Loucy (cell line): ENCODE measurements at regions not wholly inside any gene's neighbourhood (a gene's known extent, or its start where the extent isn't known, plus 50 kb on each side); places are given as distances from the start of the nearest gene placed in this dataset.

Experiments
- CTCF ChIP-seq: fragments of 200-600 bp; sonication (generic); conservative IDR thresholded peaks from 2 replicates; pipeline ENCODE4 v1.5.1; 2014; ENCODE audit warnings: mild to moderate bottlenecking, antibody characterized with exemption, low read length
- EZH2phosphoT487 ChIP-seq: fragments of 200-600 bp; IDR thresholded peaks from 2 replicates; pipeline ENCODE4 v1.6.1; 2018; ENCODE audit warnings: antibody characterized with exemption, mild to moderate bottlenecking, moderate library complexity, borderline replicate concordance

GRCh38 chr20:57037689-57038088 lies 228.8 kb downstream of the BMP7 start:
- TF ChIP-seq CTCF (no peak), EZH2phosphoT487 (no peak)
